Neural cell (in vitro differentiated cells): ENCODE measurements at regions not wholly inside any gene's neighbourhood (a gene's known extent, or its start where the extent isn't known, plus 50 kb on each side); places are given as distances from the start of the nearest gene placed in this dataset.

Source experiments
- H2AFZ ChIP-seq: fragments of 200-600, 300-800 bp; sonication (generic), shearing (Covaris generic); 2 replicates; pipeline ENCODE4 v1.6.0; 2014; ENCODE audit warnings: low read depth, mild to moderate bottlenecking, antibody characterized with exemption, low read length, moderate library complexity
- H3F3A ChIP-seq: fragments of 200-600 bp; shearing (Covaris generic); 2 replicates; pipeline ENCODE4 v1.6.1; 2016; ENCODE audit warnings: mild to moderate bottlenecking, moderate library complexity, mixed read lengths, antibody characterized with exemption, low read length; ENCODE audit not compliant: insufficient read depth, poor library complexity, severe bottlenecking
- H3K27ac ChIP-seq: fragments of 200-600, 300-800 bp; sonication (generic), shearing (Covaris generic); 2 replicates; pipeline ENCODE4 v1.5.1; 2014; ENCODE audit warnings: mild to moderate bottlenecking, low read length, moderate library complexity
- H3K27me3 ChIP-seq: fragments of 300-800, 200-600 bp; sonication (generic), shearing (Covaris generic); 2 replicates; pipeline ENCODE4 v1.6.0; 2014; ENCODE audit warnings: mild to moderate bottlenecking, low read depth, low read length, moderate library complexity; ENCODE audit not compliant: insufficient read depth
- H3K36me3 ChIP-seq: fragments of 300-800, 200-600 bp; sonication (generic), shearing (Covaris generic); 2 replicates; pipeline ENCODE4 v1.5.1; 2014; ENCODE audit warnings: mild to moderate bottlenecking, antibody characterized with exemption, low read length, moderate library complexity; ENCODE audit not compliant: insufficient read depth
- H3K4me2 ChIP-seq: fragments of 300-800, 200-600 bp; sonication (generic), shearing (Covaris generic); 2 replicates; pipeline ENCODE4 v1.6.0; 2014; ENCODE audit warnings: mild to moderate bottlenecking, low read length
- H3K4me3 ChIP-seq: fragments of 300-800, 200-600 bp; sonication (generic), shearing (Covaris generic); 2 replicates; pipeline ENCODE4 v1.5.1; 2014; ENCODE audit warnings: mild to moderate bottlenecking, low read length, moderate library complexity
- H3K79me2 ChIP-seq: fragments of 200-600 bp; shearing (Covaris generic); replicated peaks from 2 replicates; pipeline ENCODE4 v1.6.0; 2014; ENCODE audit warnings: mild to moderate bottlenecking, low read length, moderate library complexity; ENCODE audit not compliant: insufficient read depth
- H3K9ac ChIP-seq: fragments of 300-800, 200-600 bp; sonication (generic), shearing (Covaris generic); 2 replicates; pipeline ENCODE4 v1.6.1; 2016; ENCODE audit warnings: mild to moderate bottlenecking, low read length, mixed read lengths
- H3K9me2 ChIP-seq: fragments of 200-600 bp; shearing (Covaris generic); 2 replicates; pipeline ENCODE4 v1.6.1; 2016; ENCODE audit warnings: mild to moderate bottlenecking, low read length, mixed read lengths; ENCODE audit not compliant: insufficient read depth
- H3K9me3 ChIP-seq: fragments of 200-600, 300-800 bp; sonication (generic), shearing (Covaris generic); 2 replicates; pipeline ENCODE4 v1.6.1; 2016; ENCODE audit warnings: mild to moderate bottlenecking, mixed run types, low read length, moderate library complexity, mixed read lengths
- H4K20me1 ChIP-seq: fragments of 200-600 bp; shearing (Covaris generic); 2 replicates; pipeline ENCODE4 v1.6.1; 2016; ENCODE audit warnings: mild to moderate bottlenecking, mixed run types; ENCODE audit not compliant: insufficient read depth
- CTCF ChIP-seq: fragments of 450-650 bp; IDR thresholded peaks from 2 replicates; pipeline ENCODE4 v1.5.1; 2014; ENCODE audit warnings: antibody characterized with exemption, mild to moderate bottlenecking, moderate library complexity; ENCODE audit not compliant: poor library complexity, severe bottlenecking
- EP300 ChIP-seq: fragments of 450-650 bp; conservative IDR thresholded peaks from 2 replicates; pipeline ENCODE4 v1.6.1; 2014; ENCODE audit warnings: antibody characterized with exemption, mild to moderate bottlenecking, moderate library complexity; ENCODE audit not compliant: poor library complexity, severe bottlenecking
- EZH2 ChIP-seq: fragments of 200-600, 300-800 bp; shearing (Covaris generic), sonication (generic); IDR thresholded peaks from 2 replicates; pipeline ENCODE4 v1.6.1; 2014; ENCODE audit warnings: antibody characterized with exemption, low read length, borderline replicate concordance, mild to moderate bottlenecking; ENCODE audit not compliant: insufficient read depth, poor library complexity, severe bottlenecking
- MXI1 ChIP-seq: fragments of 450-650 bp; conservative IDR thresholded peaks from 2 replicates; pipeline ENCODE4 v1.6.1; 2014; ENCODE audit warnings: antibody characterized with exemption, mild to moderate bottlenecking; ENCODE audit not compliant: poor library complexity, severe bottlenecking
- POLR2AphosphoS5 ChIP-seq: IDR thresholded peaks from 2 replicates; pipeline ENCODE4 v1.6.1; 2012
- RAD21 ChIP-seq: fragments of 450-650 bp; conservative IDR thresholded peaks from 2 replicates; pipeline ENCODE4 v1.6.1; 2014; ENCODE audit warnings: antibody characterized with exemption, mild to moderate bottlenecking, moderate library complexity
- REST ChIP-seq: IDR thresholded peaks from 2 replicates; pipeline ENCODE4 v1.6.1; 2012; ENCODE audit warnings: borderline replicate concordance
- SMC3 ChIP-seq: fragments of 450-650 bp; conservative IDR thresholded peaks from 2 replicates; pipeline ENCODE4 v1.6.1; 2014; ENCODE audit warnings: antibody characterized with exemption, mild to moderate bottlenecking, moderate library complexity; ENCODE audit not compliant: poor library complexity
- TAF1 ChIP-seq: IDR thresholded peaks from 2 replicates; pipeline ENCODE4 v1.6.1; 2012; ENCODE audit warnings: low read depth

GRCh38 chr4:59834943-59835342 is 1365.2 kb upstream of the ADGRL3 start:
- no peaks in the 10 kb centered on the region for H3K9me3 ChIP-seq
- no peaks in the 10 kb centered on the region for H3K79me2 ChIP-seq
- TF ChIP-seq TAF1 (no peak), REST (no peak), MXI1 (no peak), RAD21 (no peak), CTCF (no peak), SMC3 (no peak), EP300 (no peak), EZH2 (no peak), POLR2AphosphoS5 (no peak)
- no peaks in the 10 kb centered on the region for H3F3A ChIP-seq
- no peak overlapping the region for H3K4me3 ChIP-seq
- H4K20me1 ChIP-seq = no peaks in the 10 kb centered on the region
- H3K27ac ChIP-seq = no peak overlapping the region
- H3K4me2 ChIP-seq = no peak overlapping the region
- H3K36me3 ChIP-seq = no peaks in the 10 kb centered on the region
- no peak overlapping the region for H2AFZ ChIP-seq
- H3K27me3 ChIP-seq = no peaks in the 10 kb centered on the region
- H3K9ac ChIP-seq = no peak overlapping the region
- no peaks in the 10 kb centered on the region for H3K9me2 ChIP-seq

- Histone ChIP-seq H3K4me2 (no peak overlapping the region), H3K9ac (no peak overlapping the region), H3K4me3 (no peak overlapping the region), H3F3A (no peaks in the 10 kb centered on the region), H3K27me3 (no peaks in the 10 kb centered on the region), H3K9me3 (no peaks in the 10 kb centered on the region), H3K36me3 (no peaks in the 10 kb centered on the region), H3K27ac (no peak overlapping the region), H2AFZ (no peak overlapping the region), H4K20me1 (no peaks in the 10 kb centered on the region), H3K79me2 (no peaks in the 10 kb centered on the region), H3K9me2 (no peaks in the 10 kb centered on the region)
- no peak for TF ChIP-seq EZH2
- TF ChIP-seq SMC3 = no peak
- TF ChIP-seq EP300 = no peak
- TF ChIP-seq POLR2AphosphoS5 = no peak
- TF ChIP-seq RAD21 = no peak
- TF ChIP-seq MXI1 = no peak
- TF ChIP-seq REST = no peak
Measured at GRCh38 chr4:59837751-59838150, 1362.4 kb upstream of the ADGRL3 start.
